ENCODE measurements at regions not wholly inside any gene's neighbourhood (a gene's known extent, or its start where the extent isn't known, plus 50 kb on each side); places are given as distances from the start of the nearest gene placed in this dataset.
"Not testable (repeated sequence)": the region's sequence is repeated elsewhere in the genome, so short reads cannot be mapped to it uniquely, and the experiment has no call there.

- ATAC-seq (no peak), DNase-seq (no peak)
- intact Hi-C loops (cut with micrococcal nuclease), result no loop called here
Measured at GRCh38 chr10:42419789-42420188, 218.6 kb downstream of the ZNF33B start.

DNA sequence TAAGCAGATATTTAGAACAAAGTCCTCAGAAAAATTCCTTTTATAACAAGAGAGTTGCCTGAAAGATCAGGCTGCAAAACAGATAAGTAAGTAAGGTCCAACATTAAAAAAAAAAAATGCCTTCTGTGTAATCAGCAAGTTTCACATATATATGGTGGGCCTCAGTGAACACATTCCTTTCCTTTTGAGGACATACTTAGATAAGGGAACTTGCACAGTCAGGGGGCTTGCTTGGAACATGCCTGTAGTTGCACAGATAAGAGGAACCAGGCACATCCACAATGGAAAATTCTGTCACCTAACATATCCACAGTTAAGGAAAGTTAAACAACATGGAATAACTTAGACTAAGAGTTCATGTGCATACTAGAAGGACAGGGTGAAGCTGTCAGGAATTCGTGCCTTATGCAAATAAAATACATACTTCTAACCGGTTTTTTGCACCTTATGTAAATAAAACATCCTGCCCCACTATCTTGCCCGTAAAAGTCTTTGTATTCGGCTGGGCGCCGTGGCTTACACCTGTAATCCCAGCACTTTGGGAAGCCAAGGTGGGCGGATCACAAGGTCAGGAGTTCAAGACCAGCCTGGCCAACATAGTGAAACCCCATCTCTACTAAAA lies 257.3 kb downstream of the ZNF33B start:
- intact Hi-C loops (cut with micrococcal nuclease), result no loop called here
- DNase-seq, result no peak
- ATAC-seq, result no peak

- ATAC-seq (peak; percentile 100), DNase-seq (peak; percentile 88)
- intact Hi-C loops (cut with micrococcal nuclease), result no loop called here
Measured at GRCh38 chr10:42367532-42368230, 270.7 kb downstream of the ZNF33B start.

GRCh38 chr10:42351745-42352144 lies 286.6 kb downstream of the ZNF33B start:
- intact Hi-C loops (cut with micrococcal nuclease), result no loop called here
- no peak for ATAC-seq
- no peak for DNase-seq

GRCh38 chr10:42336593-42337337 lies 301.6 kb downstream of the ZNF33B start:
- intact Hi-C loops (cut with micrococcal nuclease); DNase-seq; ATAC-seq: not testable (repeated sequence)

GRCh38 chr10:42335653-42336296 lies 302.6 kb downstream of the ZNF33B start:
- DNase-seq; ATAC-seq; intact Hi-C loops (cut with micrococcal nuclease): not testable (repeated sequence)

DNA sequence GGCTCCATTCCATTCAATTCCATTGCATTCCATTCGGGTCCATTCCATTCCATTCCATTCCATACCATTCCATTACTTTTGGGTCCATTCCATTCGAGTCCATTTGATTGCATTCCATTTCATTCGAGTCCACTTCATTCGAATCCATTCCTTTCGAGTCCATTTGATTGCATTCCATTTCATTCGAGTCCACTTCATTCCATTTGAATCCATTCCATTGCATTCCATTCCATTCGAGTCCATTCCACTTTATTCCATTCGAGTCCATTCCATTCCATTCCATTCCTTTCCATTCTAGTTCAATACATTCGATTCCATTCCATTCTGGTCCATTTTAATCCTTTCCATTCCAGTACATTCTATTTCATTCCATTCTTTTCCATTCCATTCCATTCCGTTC lies 334.0 kb downstream of the ZNF33B start:
- no peak for ATAC-seq
- intact Hi-C loops (cut with micrococcal nuclease), result no loop called here

GRCh38 chr10:42281896-42282295 lies 356.5 kb downstream of the ZNF33B start:
- DNase-seq; intact Hi-C loops (cut with micrococcal nuclease); ATAC-seq: not testable (repeated sequence)

More for the DNA sequence above, 334.0 kb downstream of the ZNF33B start:
- DNase-seq, result no peak

- intact Hi-C loops (cut with micrococcal nuclease); DNase-seq; ATAC-seq: not testable (repeated sequence)
Measured at GRCh38 chr10:42269788-42270187, 368.6 kb downstream of the ZNF33B start.

DNA sequence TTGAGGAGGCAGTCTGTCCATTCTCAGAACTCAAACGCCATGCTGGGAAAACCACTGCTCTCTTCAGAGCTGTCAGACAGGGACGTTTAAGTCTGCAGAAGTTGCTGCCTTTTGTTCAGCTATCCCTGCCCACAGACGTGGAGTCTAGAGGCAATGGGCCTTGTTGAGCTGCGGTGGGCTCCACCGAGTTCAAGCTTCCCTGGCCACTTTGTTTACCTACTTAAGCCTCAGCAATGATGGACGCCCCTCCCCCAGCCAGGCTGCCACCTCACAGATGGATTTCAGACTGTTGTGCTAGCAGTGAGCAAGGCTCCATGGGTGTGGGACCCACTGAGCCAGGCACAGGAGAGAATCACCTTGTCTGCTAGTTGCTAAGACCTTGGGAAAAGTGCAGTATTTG lies 375.1 kb downstream of the ZNF33B start:
- intact Hi-C loops (cut with micrococcal nuclease); DNase-seq; ATAC-seq: not testable (repeated sequence)

DNA sequence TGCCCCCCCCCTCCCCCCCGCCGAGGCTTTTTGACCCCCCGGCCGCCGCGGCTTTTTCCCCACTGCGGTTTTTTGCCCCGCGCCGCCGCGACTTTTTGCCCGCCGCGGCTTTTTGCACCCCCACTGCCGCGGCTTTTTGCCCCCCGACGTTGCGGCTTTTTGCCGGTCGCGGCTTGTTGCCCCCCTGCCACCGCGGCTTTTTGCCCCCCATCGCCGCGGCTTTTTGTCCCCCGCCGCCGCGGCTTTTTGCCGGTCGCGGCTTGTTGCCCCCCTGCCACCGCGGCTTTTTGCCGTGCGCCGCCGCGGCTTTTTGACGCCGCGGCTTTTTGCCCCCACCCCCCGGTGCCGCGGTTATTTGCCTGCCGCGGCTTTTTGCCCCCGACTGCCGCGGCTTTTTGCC lies 395.4 kb downstream of the ZNF33B start:
- intact Hi-C loops (cut with micrococcal nuclease); DNase-seq; ATAC-seq: not testable (repeated sequence)

DNA sequence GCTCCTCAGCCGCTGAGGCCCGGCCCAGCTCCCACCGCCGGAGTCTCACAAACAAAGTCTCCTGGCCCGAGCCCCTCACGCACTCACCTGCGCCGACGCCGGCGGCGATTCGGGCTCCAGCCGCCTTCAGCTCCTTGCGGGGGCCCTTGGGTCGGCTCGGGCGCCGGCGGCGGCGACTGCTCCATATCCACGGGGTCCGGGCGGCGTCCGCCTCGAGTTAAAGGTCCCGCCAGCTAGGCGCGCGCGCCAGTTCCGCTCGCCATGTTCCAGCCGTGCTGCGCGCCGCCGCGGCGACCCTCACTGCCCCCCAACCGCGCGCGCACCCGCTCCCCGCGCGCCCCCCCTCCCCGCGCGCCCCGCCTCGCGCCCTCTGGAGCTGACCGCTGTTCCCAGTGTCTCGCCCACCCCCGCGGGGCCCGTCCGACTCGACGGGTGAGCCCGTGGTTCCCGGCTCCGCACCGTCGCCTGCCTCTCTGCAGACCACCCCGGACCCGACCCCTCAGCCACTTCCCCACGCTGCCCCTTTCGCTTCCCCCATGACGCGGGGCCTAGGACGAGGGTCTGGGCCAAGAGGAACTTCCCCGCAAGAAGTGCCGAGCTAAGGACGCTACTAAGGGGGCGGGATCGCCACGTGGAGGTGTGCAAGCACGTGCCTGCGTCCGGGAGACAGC lies 396.1 kb downstream of the ZNF33B start:
- intact Hi-C loops (cut with micrococcal nuclease), result no loop called here
- ATAC-seq (no peak), DNase-seq (no peak)

- ATAC-seq; DNase-seq; intact Hi-C loops (cut with micrococcal nuclease): not testable (repeated sequence)
Measured at GRCh38 chr10:42236401-42236800, 402.0 kb downstream of the ZNF33B start.

GRCh38 chr10:42235736-42236135 lies 402.6 kb downstream of the ZNF33B start:
- intact Hi-C loops (cut with micrococcal nuclease); DNase-seq: not testable (repeated sequence)

DNA sequence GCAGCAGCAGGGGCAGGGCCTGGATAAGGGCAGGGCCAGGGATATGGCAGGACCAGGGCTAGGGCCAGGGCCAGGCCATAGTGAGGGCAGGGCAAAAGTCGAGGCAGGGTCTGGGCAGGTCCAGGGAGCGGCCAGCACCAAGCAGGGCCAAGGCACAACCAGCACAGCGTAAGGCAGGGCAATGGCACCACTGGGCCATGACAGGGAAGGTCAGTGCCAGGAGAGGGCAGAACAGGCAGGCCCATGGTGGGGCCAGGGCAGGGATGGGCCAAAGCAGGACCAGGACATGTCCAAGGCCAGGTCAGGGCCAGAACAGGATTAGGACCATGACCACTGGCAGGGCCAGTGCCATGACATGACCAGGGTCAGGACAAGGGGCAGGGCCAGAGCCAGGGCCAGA lies 403.1 kb downstream of the ZNF33B start:
- DNase-seq; intact Hi-C loops (cut with micrococcal nuclease); ATAC-seq: not testable (repeated sequence)

More at GRCh38 chr10:42235736-42236135, 402.6 kb downstream of the ZNF33B start:
- ATAC-seq, result not testable (repeated sequence)

DNA sequence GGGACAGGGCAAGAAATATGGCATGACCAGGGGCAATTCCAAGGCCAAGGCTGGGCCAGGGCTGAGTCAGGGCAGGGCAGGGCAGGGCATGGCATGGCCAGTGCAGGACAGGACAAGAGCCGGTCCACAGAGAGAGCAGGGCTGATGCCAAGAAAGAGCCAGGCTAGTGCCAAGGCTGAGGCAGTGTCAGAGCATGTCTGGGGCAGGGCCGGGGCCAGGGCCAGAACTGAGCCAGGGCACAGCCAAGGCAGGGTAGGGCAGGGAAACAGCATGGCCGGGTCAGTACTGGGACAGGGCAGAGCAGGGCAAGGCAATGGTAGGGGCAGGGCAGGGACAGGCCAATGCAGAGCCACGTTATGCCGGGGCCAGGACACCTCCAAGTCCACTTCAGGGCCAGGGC lies 403.9 kb downstream of the ZNF33B start:
- DNase-seq; intact Hi-C loops (cut with micrococcal nuclease); ATAC-seq: not testable (repeated sequence)

- not testable (repeated sequence) for ATAC-seq
Measured at GRCh38 chr10:42233461-42234206, 404.7 kb downstream of the ZNF33B start.

GRCh38 chr10:42232955-42233354 lies 405.4 kb downstream of the ZNF33B start:
- DNase-seq; ATAC-seq; intact Hi-C loops (cut with micrococcal nuclease): not testable (repeated sequence)

More at GRCh38 chr10:42233461-42234206, 404.7 kb downstream of the ZNF33B start:
- DNase-seq; intact Hi-C loops (cut with micrococcal nuclease): not testable (repeated sequence)
